GM23338 (cell line): ENCODE measurements at regions not wholly inside any gene's neighbourhood (a gene's known extent, or its start where the extent isn't known, plus 50 kb on each side); places are given as distances from the start of the nearest gene placed in this dataset.
"Not testable (repeated sequence)": the region's sequence is repeated elsewhere in the genome, so short reads cannot be mapped to it uniquely, and the experiment has no call there.

Source experiments
- ATAC-seq: fragments of 200-7000 bp; cut with Tn5 transposase; 3 replicates; pipeline ENCODE4 v1.9.1; 2020
- DNase-seq: peaks from one replicate; pipeline ENCODE4 v3.0.0-alpha.2; 2015; ENCODE audit warnings: low spot score
- H2AFZ ChIP-seq: fragments of 200-600 bp; sonication (generic); 2 replicates; pipeline ENCODE4 v1.8.0; 2016; ENCODE audit warnings: antibody characterized with exemption, mild to moderate bottlenecking, moderate library complexity
- H3F3A ChIP-seq: fragments of 200-600 bp; sonication (generic); replicated peaks from 2 replicates; pipeline ENCODE4 v1.8.0; 2017; ENCODE audit warnings: antibody characterized with exemption, mixed run types, low read depth
- H3K27ac ChIP-seq: fragments of 200-600 bp; sonication (generic); 2 replicates; pipeline ENCODE4 v1.6.1; 2016; ENCODE audit warnings: low read depth
- H3K27me3 ChIP-seq: fragments of 200-600 bp; sonication (generic); 2 replicates; pipeline ENCODE4 v1.8.0; 2016; ENCODE audit warnings: mild to moderate bottlenecking, mixed run types, moderate library complexity; ENCODE audit not compliant: insufficient read depth
- H3K36me3 ChIP-seq: fragments of 200-600 bp; sonication (generic); 2 replicates; pipeline ENCODE4 v1.8.0; 2016; ENCODE audit warnings: mild to moderate bottlenecking; ENCODE audit not compliant: insufficient read depth
- H3K4me1 ChIP-seq: fragments of 200-600 bp; sonication (generic); 2 replicates; pipeline ENCODE4 v1.8.0; 2016; ENCODE audit warnings: mild to moderate bottlenecking, moderate library complexity; ENCODE audit not compliant: insufficient read depth
- H3K4me2 ChIP-seq: fragments of 200-600 bp; sonication (generic); 2 replicates; pipeline ENCODE4 v1.7.1; 2017; ENCODE audit warnings: mixed run types
- H3K4me3 ChIP-seq: fragments of 200-600 bp; sonication (generic); 2 replicates; pipeline ENCODE4 v1.6.1; 2016; ENCODE audit warnings: mixed run types
- H3K79me2 ChIP-seq: fragments of 200-600 bp; sonication (generic); replicated peaks from 2 replicates; pipeline ENCODE4 v1.8.0; 2017; ENCODE audit warnings: mild to moderate bottlenecking; ENCODE audit not compliant: insufficient read depth
- H3K9me2 ChIP-seq: fragments of 200-600 bp; sonication (generic); 2 replicates; pipeline ENCODE4 v1.8.0; 2017; ENCODE audit not compliant: insufficient read depth
- H4K20me1 ChIP-seq: fragments of 200-600 bp; sonication (generic); replicated peaks from 2 replicates; pipeline ENCODE4 v1.8.0; 2017; ENCODE audit warnings: mild to moderate bottlenecking; ENCODE audit not compliant: insufficient read depth
- H3K27ac Mint-ChIP-seq: 2 replicates; pipeline ENCODE4 v1.8.0; 2020; ENCODE audit warnings: inconsistent platforms, mild to moderate bottlenecking, moderate library complexity, mixed read lengths
- H3K27me3 Mint-ChIP-seq: 3 replicates; pipeline ENCODE4 v1.8.0; 2022; ENCODE audit warnings: low read depth, mild to moderate bottlenecking, moderate library complexity, mixed read lengths, inconsistent platforms; ENCODE audit not compliant: insufficient read depth, poor library complexity
- H3K36me3 Mint-ChIP-seq: 3 replicates; pipeline ENCODE4 v1.8.0; 2021; ENCODE audit warnings: low read depth, mild to moderate bottlenecking, inconsistent platforms, moderate library complexity, mixed read lengths
- H3K4me1 Mint-ChIP-seq: 3 replicates; pipeline ENCODE4 v1.8.0; 2020; ENCODE audit warnings: mild to moderate bottlenecking, inconsistent platforms, mixed read lengths
- H3K4me3 Mint-ChIP-seq: 3 replicates; pipeline ENCODE4 v1.8.0; 2021; ENCODE audit warnings: moderate library complexity, mild to moderate bottlenecking, inconsistent platforms, mixed read lengths
- H3K9me3 Mint-ChIP-seq: 3 replicates; pipeline ENCODE4 v1.8.0; 2020; ENCODE audit warnings: moderate library complexity, mild to moderate bottlenecking, inconsistent platforms, mixed read lengths
- ETS1 ChIP-seq: IDR thresholded peaks from 2 replicates; pipeline ENCODE4 v1.6.1; 2016; ENCODE audit warnings: antibody characterized with exemption
- EZH2phosphoT487 ChIP-seq: fragments of 200-600 bp; sonication (generic); IDR thresholded peaks from one replicate; pipeline ENCODE4 v1.8.1; 2018; ENCODE audit warnings: antibody characterized with exemption; ENCODE audit not compliant: unreplicated experiment
- NANOG ChIP-seq: IDR thresholded peaks from 2 replicates; pipeline ENCODE4 v1.6.1; 2016; ENCODE audit warnings: antibody characterized with exemption, borderline replicate concordance
- POLR2AphosphoS5 ChIP-seq: IDR thresholded peaks from 2 replicates; pipeline ENCODE4 v1.6.1; 2016; ENCODE audit warnings: antibody characterized with exemption, low read depth
- STAT1 ChIP-seq: IDR thresholded peaks from one replicate; pipeline ENCODE4 v1.6.1; 2016; ENCODE audit warnings: antibody characterized with exemption; ENCODE audit not compliant: unreplicated experiment
- TF ChIP-seq, protein P1 (sequence below), 2 experiments: fragments of 200-600 bp in 1 of 2; sonication (generic) in 1 of 2; conservative IDR thresholded peaks; 2 replicates each; pipeline versions ENCODE4 v1.5.1 to v1.6.1; 2016 to 2017; ENCODE audit warnings: antibody characterized with exemption in 2 of 2, low read depth in 2 of 2, mild to moderate bottlenecking in 2 of 2, moderate library complexity in 1 of 2
- TF ChIP-seq, protein P2 (sequence below): IDR thresholded peaks from one replicate; pipeline ENCODE4 v1.6.1; 2018; ENCODE audit warnings: antibody characterized with exemption; ENCODE audit not compliant: unreplicated experiment

DNA sequence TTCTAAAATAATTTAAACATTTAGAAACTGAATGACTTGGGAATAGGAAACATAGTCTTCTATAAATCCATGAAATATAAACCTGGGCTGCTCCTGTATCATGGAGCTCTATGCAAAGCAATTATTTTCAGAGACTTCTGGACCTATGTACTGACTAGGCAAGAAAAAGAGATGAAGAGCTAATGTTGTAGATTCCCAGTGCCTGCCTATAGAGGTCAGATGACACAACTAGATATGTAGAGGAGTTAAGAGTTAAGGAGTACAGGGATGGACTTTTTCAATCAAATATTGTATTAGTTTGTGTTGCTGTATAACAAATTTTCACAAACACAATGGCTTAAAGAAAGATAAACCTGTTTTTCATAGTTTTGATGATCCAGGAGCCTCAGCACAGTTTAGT, 1434.5 kb downstream of the KCNT2 start:
- TF ChIP-seq, protein P1, sequence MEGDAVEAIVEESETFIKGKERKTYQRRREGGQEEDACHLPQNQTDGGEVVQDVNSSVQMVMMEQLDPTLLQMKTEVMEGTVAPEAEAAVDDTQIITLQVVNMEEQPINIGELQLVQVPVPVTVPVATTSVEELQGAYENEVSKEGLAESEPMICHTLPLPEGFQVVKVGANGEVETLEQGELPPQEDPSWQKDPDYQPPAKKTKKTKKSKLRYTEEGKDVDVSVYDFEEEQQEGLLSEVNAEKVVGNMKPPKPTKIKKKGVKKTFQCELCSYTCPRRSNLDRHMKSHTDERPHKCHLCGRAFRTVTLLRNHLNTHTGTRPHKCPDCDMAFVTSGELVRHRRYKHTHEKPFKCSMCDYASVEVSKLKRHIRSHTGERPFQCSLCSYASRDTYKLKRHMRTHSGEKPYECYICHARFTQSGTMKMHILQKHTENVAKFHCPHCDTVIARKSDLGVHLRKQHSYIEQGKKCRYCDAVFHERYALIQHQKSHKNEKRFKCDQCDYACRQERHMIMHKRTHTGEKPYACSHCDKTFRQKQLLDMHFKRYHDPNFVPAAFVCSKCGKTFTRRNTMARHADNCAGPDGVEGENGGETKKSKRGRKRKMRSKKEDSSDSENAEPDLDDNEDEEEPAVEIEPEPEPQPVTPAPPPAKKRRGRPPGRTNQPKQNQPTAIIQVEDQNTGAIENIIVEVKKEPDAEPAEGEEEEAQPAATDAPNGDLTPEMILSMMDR (conservative IDR thresholded peaks at IDR 0.05; ENCODE audit: low read depth in 2 of 2) = peak; percentile 4 to 22; a peak in 1 of 4 replicates
- TF ChIP-seq STAT1 = no peak
- H3K4me2 ChIP-seq = no peak overlapping the region
- H4K20me1 ChIP-seq = no peaks in the 10 kb centered on the region
- H3K36me3 ChIP-seq = no peaks in the 10 kb centered on the region
- Mint-ChIP-seq H3K4me3 (no peak overlapping the region), H3K27me3 (peaks cover 2% of the 10 kb centered on the region), H3K4me1 (no peaks in the 10 kb centered on the region), H3K27ac (no peak overlapping the region), H3K36me3 (no peaks in the 10 kb centered on the region), H3K9me3 (no peaks in the 10 kb centered on the region; the same call in 2 of the 3 replicates)
- H3K27me3 ChIP-seq = no peaks in the 10 kb centered on the region
- H2AFZ ChIP-seq = no peak overlapping the region
- H3K79me2 ChIP-seq = no peaks in the 10 kb centered on the region
- no peak overlapping the region for H3K4me3 ChIP-seq
- no peak for ATAC-seq
- no peak for DNase-seq
- H3K4me1 ChIP-seq = no peaks in the 10 kb centered on the region
- no peaks in the 10 kb centered on the region for H3F3A ChIP-seq
- H3K9me2 ChIP-seq = no peaks in the 10 kb centered on the region
- H3K27ac ChIP-seq = no peak overlapping the region

DNA sequence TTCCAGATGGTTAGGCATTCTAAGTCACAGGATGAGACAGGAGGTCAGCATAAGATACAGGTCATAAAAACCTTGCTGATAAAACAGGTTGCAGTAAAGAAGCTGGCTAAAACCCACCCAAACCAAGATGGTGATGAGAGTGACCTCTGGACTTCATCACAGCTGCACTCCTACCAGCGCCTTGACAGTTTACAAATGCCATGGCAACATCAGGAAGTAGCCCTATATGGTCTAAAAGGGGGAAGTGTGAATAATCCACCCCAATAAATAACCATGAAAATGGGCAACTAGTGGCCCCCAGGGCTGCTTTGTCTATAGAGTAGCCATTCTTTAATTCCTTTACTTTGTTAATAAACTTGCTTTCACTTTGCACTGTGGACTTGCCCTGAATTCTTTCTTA, 1448.4 kb downstream of the KCNT2 start:
- H2AFZ ChIP-seq = not testable (repeated sequence)
- ATAC-seq = 0 out of 3 replicates have a peak, but pooled peaks have one; percentile 23

GRCh38 chr1:195158091-195158490, 1450.1 kb downstream of the KCNT2 start:
- Mint-ChIP-seq H3K9me3 (no peaks in the 10 kb centered on the region), H3K4me3 (no peak overlapping the region), H3K27ac (no peak overlapping the region), H3K27me3 (no peaks in the 10 kb centered on the region), H3K36me3 (no peaks in the 10 kb centered on the region), H3K4me1 (peaks cover 7% of the 10 kb centered on the region)
- H3K79me2 ChIP-seq = no peaks in the 10 kb centered on the region
- no peaks in the 10 kb centered on the region for H3F3A ChIP-seq
- no peaks in the 10 kb centered on the region for H3K36me3 ChIP-seq
- H3K4me1 ChIP-seq = peaks cover 20% of the 10 kb centered on the region
- no peaks in the 10 kb centered on the region for H4K20me1 ChIP-seq
- ATAC-seq (no peak), DNase-seq (peak; percentile 46)
- no peak overlapping the region; the same call in 1 of the 2 replicates for H2AFZ ChIP-seq
- TF ChIP-seq EZH2phosphoT487 (no peak), ETS1 (no peak), POLR2AphosphoS5 (no peak), NANOG (no peak)
- TF ChIP-seq, protein P2, sequence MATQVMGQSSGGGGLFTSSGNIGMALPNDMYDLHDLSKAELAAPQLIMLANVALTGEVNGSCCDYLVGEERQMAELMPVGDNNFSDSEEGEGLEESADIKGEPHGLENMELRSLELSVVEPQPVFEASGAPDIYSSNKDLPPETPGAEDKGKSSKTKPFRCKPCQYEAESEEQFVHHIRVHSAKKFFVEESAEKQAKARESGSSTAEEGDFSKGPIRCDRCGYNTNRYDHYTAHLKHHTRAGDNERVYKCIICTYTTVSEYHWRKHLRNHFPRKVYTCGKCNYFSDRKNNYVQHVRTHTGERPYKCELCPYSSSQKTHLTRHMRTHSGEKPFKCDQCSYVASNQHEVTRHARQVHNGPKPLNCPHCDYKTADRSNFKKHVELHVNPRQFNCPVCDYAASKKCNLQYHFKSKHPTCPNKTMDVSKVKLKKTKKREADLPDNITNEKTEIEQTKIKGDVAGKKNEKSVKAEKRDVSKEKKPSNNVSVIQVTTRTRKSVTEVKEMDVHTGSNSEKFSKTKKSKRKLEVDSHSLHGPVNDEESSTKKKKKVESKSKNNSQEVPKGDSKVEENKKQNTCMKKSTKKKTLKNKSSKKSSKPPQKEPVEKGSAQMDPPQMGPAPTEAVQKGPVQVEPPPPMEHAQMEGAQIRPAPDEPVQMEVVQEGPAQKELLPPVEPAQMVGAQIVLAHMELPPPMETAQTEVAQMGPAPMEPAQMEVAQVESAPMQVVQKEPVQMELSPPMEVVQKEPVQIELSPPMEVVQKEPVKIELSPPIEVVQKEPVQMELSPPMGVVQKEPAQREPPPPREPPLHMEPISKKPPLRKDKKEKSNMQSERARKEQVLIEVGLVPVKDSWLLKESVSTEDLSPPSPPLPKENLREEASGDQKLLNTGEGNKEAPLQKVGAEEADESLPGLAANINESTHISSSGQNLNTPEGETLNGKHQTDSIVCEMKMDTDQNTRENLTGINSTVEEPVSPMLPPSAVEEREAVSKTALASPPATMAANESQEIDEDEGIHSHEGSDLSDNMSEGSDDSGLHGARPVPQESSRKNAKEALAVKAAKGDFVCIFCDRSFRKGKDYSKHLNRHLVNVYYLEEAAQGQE = no peak
- H3K27ac ChIP-seq = no peak overlapping the region
- no peak overlapping the region for H3K4me3 ChIP-seq
- no peaks in the 10 kb centered on the region for H3K27me3 ChIP-seq
- H3K4me2 ChIP-seq = no peak overlapping the region
- H3K9me2 ChIP-seq = no peaks in the 10 kb centered on the region

More for the DNA sequence above, 1448.4 kb downstream of the KCNT2 start:
- H3K4me3 ChIP-seq, H3K4me1 Mint-ChIP-seq, H3K27me3 Mint-ChIP-seq, H3K9me2 ChIP-seq, H3K27ac Mint-ChIP-seq, H3K79me2 ChIP-seq, H3K27ac ChIP-seq, H3K36me3 ChIP-seq, H3K27me3 ChIP-seq, H3F3A ChIP-seq, H3K4me3 Mint-ChIP-seq, H4K20me1 ChIP-seq, H3K36me3 Mint-ChIP-seq, H3K9me3 Mint-ChIP-seq: not testable (repeated sequence)
- H3K4me2 ChIP-seq = peak overlapping the region; percentile 64
- H3K4me1 ChIP-seq = peaks cover 20% of the 10 kb centered on the region
- DNase-seq = peak; percentile 15
